Effector memory CD8-positive, alpha-beta T cell (primary cell): ENCODE measurements at regions not wholly inside any gene's neighbourhood (a gene's known extent, or its start where the extent isn't known, plus 50 kb on each side); places are given as distances from the start of the nearest gene placed in this dataset.
"Not testable (repeated sequence)": the region's sequence is repeated elsewhere in the genome, so short reads cannot be mapped to it uniquely, and the experiment has no call there.

Source experiments
- ATAC-seq: fragments of 150-1000 bp; cut with Tn5 transposase; replicated peaks from 2 replicates; pipeline ENCODE4 v1.10.0; 2021; ENCODE audit warnings: mild to moderate bottlenecking, moderate library complexity
- DNase-seq, 3 experiments: peaks; one replicate each; pipeline ENCODE4 v3.0.0; 2021
- H3K27ac Mint-ChIP-seq, 2 donors: one replicate each; pipeline ENCODE4 v1.8.0; 2022; ENCODE audit warnings: mild to moderate bottlenecking in 2 of 2, mixed read lengths in 2 of 2, moderate library complexity in 2 of 2
- H3K27me3 Mint-ChIP-seq, 2 donors: one replicate each; pipeline ENCODE4 v1.8.0; 2022; ENCODE audit warnings: mixed read lengths in 2 of 2
- H3K36me3 Mint-ChIP-seq: one replicate; pipeline ENCODE4 v1.8.0; 2022; ENCODE audit warnings: mild to moderate bottlenecking, moderate library complexity, mixed read lengths; ENCODE audit not compliant: insufficient read depth
- H3K4me1 Mint-ChIP-seq, 2 donors: one replicate each; pipeline ENCODE4 v1.8.0; 2022; ENCODE audit warnings: low read depth in 2 of 2, mixed read lengths in 2 of 2
- H3K4me3 Mint-ChIP-seq, 2 donors: one replicate each; pipeline ENCODE4 v1.8.0; 2022; ENCODE audit warnings: mild to moderate bottlenecking in 2 of 2, mixed read lengths in 2 of 2, moderate library complexity in 2 of 2
- H3K9me3 Mint-ChIP-seq, 2 donors: one replicate each; pipeline ENCODE4 v1.8.0; 2022; ENCODE audit warnings: mixed read lengths in 2 of 2

- Mint-ChIP-seq H3K4me3 (no peak overlapping the region), H3K9me3 (peaks cover 0 to 5% of the 10 kb centered on the region in 2 donors), H3K27ac (no peak overlapping the region), H3K4me1 (peaks cover 14 to 23% of the 10 kb centered on the region in 2 donors), H3K36me3 (no peaks in the 10 kb centered on the region), H3K27me3 (no peaks in the 10 kb centered on the region)
- ATAC-seq (no peak), DNase-seq (no peak)
These were observed 83.7 kb upstream of the KDM7A start for GRCh38 chr7:140260352-140261104.

- H3K4me1 Mint-ChIP-seq, result peaks cover 16 to 32% of the 10 kb centered on the region in 2 donors
- not testable (repeated sequence) for H3K27me3 Mint-ChIP-seq, H3K9me3 Mint-ChIP-seq, ATAC-seq, H3K4me3 Mint-ChIP-seq, H3K27ac Mint-ChIP-seq, DNase-seq, H3K36me3 Mint-ChIP-seq
These were observed 80.5 kb upstream of the KDM7A start for GRCh38 chr7:140257278-140257677.

- not testable (repeated sequence) for H3K36me3 Mint-ChIP-seq, H3K27me3 Mint-ChIP-seq, H3K27ac Mint-ChIP-seq, DNase-seq, H3K4me3 Mint-ChIP-seq, ATAC-seq, H3K9me3 Mint-ChIP-seq
- peaks cover 19 to 26% of the 10 kb centered on the region in 2 donors for H3K4me1 Mint-ChIP-seq
These were observed 78.2 kb upstream of the KDM7A start for GRCh38 chr7:140254976-140255375.

- ATAC-seq (no peak), DNase-seq (no peak)
- Mint-ChIP-seq H3K4me1 (peaks cover 19 to 20% of the 10 kb centered on the region in 2 donors), H3K36me3 (peaks cover 9% of the 10 kb centered on the region), H3K27me3 (no peaks in the 10 kb centered on the region), H3K27ac (no peak overlapping the region), H3K4me3 (no peak overlapping the region), H3K9me3 (no peaks in the 10 kb centered on the region)
These were observed 72.4 kb upstream of the KDM7A start for GRCh38 chr7:140249036-140249806.

- Mint-ChIP-seq H3K27ac (no peak overlapping the region), H3K27me3 (no peaks in the 10 kb centered on the region), H3K36me3 (peaks cover 3% of the 10 kb centered on the region), H3K4me1 (peaks cover 5 to 7% of the 10 kb centered on the region in 2 donors), H3K4me3 (no peak overlapping the region), H3K9me3 (no peaks in the 10 kb centered on the region)
- no peak for ATAC-seq
- DNase-seq, result no peak
These were observed 70.8 kb upstream of the KDM7A start for GRCh38 chr7:140247559-140247958.

- Mint-ChIP-seq H3K4me1 (peaks cover 0 to 5% of the 10 kb centered on the region in 2 donors), H3K9me3 (no peaks in the 10 kb centered on the region), H3K4me3 (no peak overlapping the region), H3K27me3 (no peaks in the 10 kb centered on the region), H3K36me3 (no peaks in the 10 kb centered on the region), H3K27ac (no peak overlapping the region)
- ATAC-seq (no peak), DNase-seq (no peak)
These were observed 68.9 kb upstream of the KDM7A start for GRCh38 chr7:140245611-140246105.

- Mint-ChIP-seq H3K9me3 (no peaks in the 10 kb centered on the region), H3K27ac (peak overlapping the region in 1 of 2 donors; percentile 54), H3K4me1 (peaks cover 0 to 2% of the 10 kb centered on the region in 2 donors), H3K27me3 (no peaks in the 10 kb centered on the region), H3K36me3 (no peaks in the 10 kb centered on the region), H3K4me3 (no peak overlapping the region)
- DNase-seq, result no peak
- no peak for ATAC-seq
These were observed 65.6 kb upstream of the KDM7A start for GRCh38 chr7:140242057-140243031.

GRCh38 chr7:140239653-140239935, 62.8 kb upstream of the KDM7A start:
- Mint-ChIP-seq H3K4me1 (peaks cover 0 to 2% of the 10 kb centered on the region in 2 donors), H3K27ac (no peak overlapping the region)
- ATAC-seq, result no peak

GRCh38 chr7:140238778-140239652, 62.2 kb upstream of the KDM7A start:
- ATAC-seq (no peak), DNase-seq (no peak)
- no peaks in the 10 kb centered on the region for H3K9me3 Mint-ChIP-seq
- no peaks in the 10 kb centered on the region for H3K36me3 Mint-ChIP-seq
- no peak overlapping the region for H3K27ac Mint-ChIP-seq
- H3K4me1 Mint-ChIP-seq, result peaks cover 0 to 2% of the 10 kb centered on the region in 2 donors
- no peak overlapping the region for H3K4me3 Mint-ChIP-seq
- no peaks in the 10 kb centered on the region for H3K27me3 Mint-ChIP-seq

More at GRCh38 chr7:140239653-140239935, 62.8 kb upstream of the KDM7A start:
- H3K9me3 Mint-ChIP-seq, result no peaks in the 10 kb centered on the region
- H3K36me3 Mint-ChIP-seq, result no peaks in the 10 kb centered on the region
- DNase-seq, result no peak
- no peak overlapping the region for H3K4me3 Mint-ChIP-seq
- H3K27me3 Mint-ChIP-seq, result no peaks in the 10 kb centered on the region

- Mint-ChIP-seq H3K27ac (no peak overlapping the region), H3K36me3 (no peaks in the 10 kb centered on the region), H3K4me3 (no peak overlapping the region), H3K27me3 (no peaks in the 10 kb centered on the region), H3K9me3 (no peaks in the 10 kb centered on the region), H3K4me1 (peaks cover 0 to 2% of the 10 kb centered on the region in 2 donors)
- no peak for ATAC-seq
- no peak for DNase-seq
These were observed 60.6 kb upstream of the KDM7A start for GRCh38 chr7:140237390-140237789.

GRCh38 chr7:140236626-140237025, 59.8 kb upstream of the KDM7A start:
- Mint-ChIP-seq H3K27me3 (no peaks in the 10 kb centered on the region), H3K4me3 (no peak overlapping the region), H3K9me3 (no peaks in the 10 kb centered on the region), H3K4me1 (peaks cover 6 to 7% of the 10 kb centered on the region in 2 donors), H3K27ac (no peak overlapping the region), H3K36me3 (peaks cover 3% of the 10 kb centered on the region)
- no peak for DNase-seq
- ATAC-seq, result no peak

GRCh38 chr7:140235114-140235513, 58.3 kb upstream of the KDM7A start:
- no peak for DNase-seq
- H3K27me3 Mint-ChIP-seq, result no peaks in the 10 kb centered on the region
- H3K9me3 Mint-ChIP-seq, result no peaks in the 10 kb centered on the region
- peaks cover 16% of the 10 kb centered on the region for H3K36me3 Mint-ChIP-seq
- H3K4me1 Mint-ChIP-seq, result peaks cover 13 to 17% of the 10 kb centered on the region in 2 donors
- ATAC-seq, result no peak
- no peak overlapping the region for H3K27ac Mint-ChIP-seq
- H3K4me3 Mint-ChIP-seq, result no peak overlapping the region
